ENCODE measurements at regions not wholly inside any gene's neighbourhood (a gene's known extent, or its start where the extent isn't known, plus 50 kb on each side); places are given as distances from the start of the nearest gene placed in this dataset.

DNA sequence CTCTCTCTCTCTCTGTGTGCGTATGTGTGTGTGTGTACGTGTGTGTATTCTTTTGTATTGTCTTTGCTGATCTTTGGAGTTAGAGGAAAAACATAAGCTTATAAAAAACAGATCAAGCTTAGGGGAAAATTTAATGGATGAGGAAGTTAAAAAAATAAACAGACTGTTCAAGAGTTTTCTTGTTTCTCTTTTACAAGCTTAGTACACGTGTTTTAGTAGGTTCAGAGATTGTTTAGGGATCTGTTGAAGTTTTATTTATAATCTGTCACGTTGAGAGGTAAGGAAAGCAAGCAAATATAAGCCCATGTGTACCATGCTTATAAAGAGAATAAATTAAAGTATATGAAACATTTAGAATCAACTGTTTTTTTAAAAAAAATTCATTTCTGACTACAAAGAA, 1470.3 kb upstream of the NUDT12 start:
- no peaks in the 10 kb centered on the region for H3K9me3 ChIP-seq
- intact Hi-C loops (cut with DNase I): no loop called here
- 8% methylated on average over 4 of the region's 4 CpGs for WGBS (ENCODE audit: insufficient coverage, low coverage, low lambda C conversion rate, missing lambda C conversion rate)
- H3K4me1 ChIP-seq: no peaks in the 10 kb centered on the region
- no peak for TF ChIP-seq POLR2A (IDR thresholded peaks at IDR 0.05)
- ATAC-seq (no peak), DNase-seq (no peak)
- no peaks in the 10 kb centered on the region for H3K36me3 ChIP-seq
- no peak overlapping the region for H3K4me3 ChIP-seq
- H3K27me3 ChIP-seq: no peaks in the 10 kb centered on the region
- no peak overlapping the region for H3K27ac ChIP-seq

DNA sequence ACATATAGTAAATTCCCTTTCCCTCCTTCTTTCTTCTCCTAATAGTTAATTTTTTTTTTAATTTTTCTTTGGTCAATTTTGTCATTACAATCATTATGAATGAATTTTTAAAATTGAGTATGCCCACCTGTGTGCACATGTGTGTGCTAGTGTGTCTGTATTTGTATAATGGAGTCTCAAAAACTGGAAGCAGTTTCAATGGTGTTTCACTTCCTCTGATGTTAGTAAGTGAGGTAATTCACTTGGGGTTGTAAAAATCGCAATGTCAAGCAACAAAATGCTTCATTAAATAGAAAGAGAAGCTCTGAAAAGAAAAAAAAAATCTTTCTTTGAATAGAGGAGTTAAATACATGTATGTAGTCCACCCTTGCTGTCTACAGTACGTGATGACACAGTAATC, 1467.6 kb upstream of the NUDT12 start:
- ATAC-seq: no peak
- WGBS (ENCODE audit: insufficient coverage, low coverage, low lambda C conversion rate, missing lambda C conversion rate): 22% methylated on average over 2 of the region's 2 CpGs
- no peaks in the 10 kb centered on the region for H3K27me3 ChIP-seq
- DNase-seq: no peak
- no peak overlapping the region for H3K4me3 ChIP-seq
- intact Hi-C loops (cut with DNase I): no loop called here
- no peaks in the 10 kb centered on the region for H3K36me3 ChIP-seq
- TF ChIP-seq, protein P1, sequence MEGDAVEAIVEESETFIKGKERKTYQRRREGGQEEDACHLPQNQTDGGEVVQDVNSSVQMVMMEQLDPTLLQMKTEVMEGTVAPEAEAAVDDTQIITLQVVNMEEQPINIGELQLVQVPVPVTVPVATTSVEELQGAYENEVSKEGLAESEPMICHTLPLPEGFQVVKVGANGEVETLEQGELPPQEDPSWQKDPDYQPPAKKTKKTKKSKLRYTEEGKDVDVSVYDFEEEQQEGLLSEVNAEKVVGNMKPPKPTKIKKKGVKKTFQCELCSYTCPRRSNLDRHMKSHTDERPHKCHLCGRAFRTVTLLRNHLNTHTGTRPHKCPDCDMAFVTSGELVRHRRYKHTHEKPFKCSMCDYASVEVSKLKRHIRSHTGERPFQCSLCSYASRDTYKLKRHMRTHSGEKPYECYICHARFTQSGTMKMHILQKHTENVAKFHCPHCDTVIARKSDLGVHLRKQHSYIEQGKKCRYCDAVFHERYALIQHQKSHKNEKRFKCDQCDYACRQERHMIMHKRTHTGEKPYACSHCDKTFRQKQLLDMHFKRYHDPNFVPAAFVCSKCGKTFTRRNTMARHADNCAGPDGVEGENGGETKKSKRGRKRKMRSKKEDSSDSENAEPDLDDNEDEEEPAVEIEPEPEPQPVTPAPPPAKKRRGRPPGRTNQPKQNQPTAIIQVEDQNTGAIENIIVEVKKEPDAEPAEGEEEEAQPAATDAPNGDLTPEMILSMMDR (IDR thresholded peaks at IDR 0.05): no peak
- H3K27ac ChIP-seq: no peak overlapping the region
- H3K4me1 ChIP-seq: no peaks in the 10 kb centered on the region
- H3K9me3 ChIP-seq: no peaks in the 10 kb centered on the region

DNA sequence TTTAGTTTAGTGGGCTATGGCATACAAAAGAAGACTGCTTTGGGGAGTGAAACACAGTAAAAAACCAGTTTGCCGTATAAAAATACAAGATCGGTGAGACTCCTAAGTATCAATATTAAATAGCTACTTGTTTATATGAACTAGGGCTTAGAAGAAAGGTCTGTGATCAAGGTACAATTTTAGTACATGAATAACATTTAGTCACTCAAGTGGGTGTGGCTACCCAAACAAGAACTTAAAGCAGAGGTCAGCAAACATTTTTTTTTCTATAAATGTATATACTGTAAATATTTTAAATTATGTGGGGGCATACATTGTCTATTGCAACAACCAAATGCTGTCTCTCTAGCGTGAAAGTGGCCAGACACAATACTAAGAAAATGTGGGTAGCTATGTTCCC, 1452.5 kb upstream of the NUDT12 start:
- Histone ChIP-seq H3K9me3 (no peaks in the 10 kb centered on the region), H3K36me3 (no peaks in the 10 kb centered on the region), H3K27me3 (no peaks in the 10 kb centered on the region), H3K27ac (no peak overlapping the region), H3K4me3 (no peak overlapping the region), H3K4me1 (no peaks in the 10 kb centered on the region)
- WGBS (ENCODE audit: insufficient coverage, low coverage, low lambda C conversion rate, missing lambda C conversion rate): 92% methylated on average over 3 of the region's 3 CpGs
- DNase-seq (no peak), ATAC-seq (no peak)
- TF ChIP-seq, protein P1 (IDR thresholded peaks at IDR 0.05): no peak
- TF ChIP-seq POLR2A (IDR thresholded peaks at IDR 0.05): no peak
- intact Hi-C loops (cut with DNase I): no loop called here

GRCh38 chr5:104998572-104998971, 1436.0 kb upstream of the NUDT12 start:
- 42% methylated on average over 1 of the region's 1 CpG for WGBS (ENCODE audit: insufficient coverage, low coverage, low lambda C conversion rate, missing lambda C conversion rate)
- ATAC-seq: no peak
- no peak for DNase-seq
- H3K27ac ChIP-seq: no peak overlapping the region
- TF ChIP-seq, protein P1 (IDR thresholded peaks at IDR 0.05): no peak
- TF ChIP-seq POLR2A (IDR thresholded peaks at IDR 0.05): no peak
- intact Hi-C loops (cut with DNase I): no loop called here
- H3K27me3 ChIP-seq: no peaks in the 10 kb centered on the region
- H3K4me1 ChIP-seq: no peaks in the 10 kb centered on the region
- H3K9me3 ChIP-seq: no peaks in the 10 kb centered on the region
- no peak overlapping the region for H3K4me3 ChIP-seq
- H3K36me3 ChIP-seq: no peaks in the 10 kb centered on the region

DNA sequence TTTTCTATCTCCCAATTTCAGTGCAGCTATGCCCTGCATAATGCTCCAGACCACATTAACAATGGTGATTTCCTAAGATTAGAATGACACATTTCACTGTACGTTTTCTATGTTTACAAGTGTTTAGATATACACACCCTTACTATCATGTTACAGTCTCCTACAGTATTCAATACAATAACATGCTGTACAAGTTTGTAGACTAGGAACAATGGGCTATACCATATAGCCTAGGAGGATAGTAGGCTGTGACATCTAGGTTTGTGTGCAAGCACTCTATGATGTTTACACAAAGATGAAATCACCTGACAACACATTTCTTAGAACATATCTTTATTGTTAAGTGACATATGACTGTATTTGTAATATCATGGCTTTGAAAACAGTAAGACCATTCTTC, 1435.6 kb upstream of the NUDT12 start:
- DNase-seq (no peak), ATAC-seq (no peak)
- Histone ChIP-seq H3K4me1 (no peaks in the 10 kb centered on the region), H3K27ac (no peak overlapping the region), H3K4me3 (no peak overlapping the region), H3K9me3 (no peaks in the 10 kb centered on the region), H3K36me3 (no peaks in the 10 kb centered on the region), H3K27me3 (no peaks in the 10 kb centered on the region)
- TF ChIP-seq, protein P1 (IDR thresholded peaks at IDR 0.05): no peak
- TF ChIP-seq POLR2A (IDR thresholded peaks at IDR 0.05): no peak
- intact Hi-C loops (cut with DNase I): no loop called here
- WGBS (ENCODE audit: insufficient coverage, low coverage, low lambda C conversion rate, missing lambda C conversion rate): 17% methylated on average over 1 of the region's 1 CpG

All from right lobe of liver (tissue), 6 donors.